Gastrocnemius medialis (tissue), 4 donors: ENCODE measurements at regions not wholly inside any gene's neighbourhood (a gene's known extent, or its start where the extent isn't known, plus 50 kb on each side); places are given as distances from the start of the nearest gene placed in this dataset.

Source experiments
- ATAC-seq, 2 donors: fragments of 150-250 bp; one replicate each; pipeline ENCODE4 v1.9.1; 2016
- DNase-seq, 2 donors: peaks; one replicate each; pipeline ENCODE4 v3.0.0-alpha.2; 2019
- H3K27ac ChIP-seq, 4 donors: fragments of 200-600 bp; sonication (generic); 1 replicate in 1 of 4; 2 replicates in 3 of 4; pipeline ENCODE4 v1.5.1; 2016 to 2018; ENCODE audit warnings: mild to moderate bottlenecking in 2 of 4, moderate library complexity in 1 of 4
- H3K27me3 ChIP-seq, 3 donors: fragments of 200-600 bp; sonication (generic) in 2 of 3; 1 replicate in 1 of 3; 2 replicates in 2 of 3; pipeline versions ENCODE4 v1.5.1 to v1.6.0; 2016 to 2019; ENCODE audit warnings: mild to moderate bottlenecking in 1 of 3, moderate library complexity in 1 of 3
- H3K36me3 ChIP-seq, 2 donors: fragments of 200-600 bp; sonication (generic) in 1 of 2; one replicate each; pipeline ENCODE4 v1.5.1; 2017 to 2018
- H3K4me1 ChIP-seq, 2 donors: fragments of 200-600 bp; sonication (generic) in 1 of 2; one replicate each; pipeline ENCODE4 v1.5.1; 2016 to 2017; ENCODE audit warnings: mild to moderate bottlenecking in 2 of 2
- H3K4me3 ChIP-seq, 4 donors: fragments of 200-600 bp; sonication (generic) in 3 of 4; 1 replicate in 1 of 4; 2 replicates in 3 of 4; pipeline ENCODE4 v1.5.1; 2016 to 2019; ENCODE audit warnings: mild to moderate bottlenecking in 2 of 4
- H3K9me3 ChIP-seq, 3 donors: fragments of 200-600 bp; sonication (generic) in 2 of 3; 1 replicate in 1 of 3; 2 replicates in 2 of 3; pipeline ENCODE4 v1.5.1; 2016 to 2019
- POLR2A ChIP-seq, 2 donors: fragments of 450-650 bp; IDR thresholded peaks; one replicate each; pipeline ENCODE4 v1.6.1; 2017; ENCODE audit warnings: antibody characterized with exemption in 2 of 2, mild to moderate bottlenecking in 2 of 2, moderate library complexity in 2 of 2
- in situ Hi-C, 4 donors: fragments of 200-750 bp; cut with MboI; loops; one replicate each; pipeline versions ENCODE4 v1.15.0 to v1.8.0; 2017; ENCODE audit warnings: low sequenced_read_pairs in 4 of 4
- intact Hi-C: fragments of 100-400 bp; cut with DNase I; formaldehyde crosslinking; loops from one replicate; pipeline ENCODE4 v1.15.1; 2023; ENCODE audit warnings: low total_unique reads
- TF ChIP-seq, protein P1 (sequence below), 5 experiments: fragments of 450-650 bp in 3 of 5; fragments of 200-600 bp in 2 of 5; sonication (generic) in 2 of 5; IDR thresholded peaks in 4 of 5; conservative IDR thresholded peaks in 1 of 5; 1 replicate in 4 of 5; 2 replicates in 1 of 5; pipeline ENCODE4 v1.5.1; 2016 to 2019; ENCODE audit warnings: antibody characterized with exemption in 5 of 5, mild to moderate bottlenecking in 3 of 5, moderate library complexity in 3 of 5

DNA sequence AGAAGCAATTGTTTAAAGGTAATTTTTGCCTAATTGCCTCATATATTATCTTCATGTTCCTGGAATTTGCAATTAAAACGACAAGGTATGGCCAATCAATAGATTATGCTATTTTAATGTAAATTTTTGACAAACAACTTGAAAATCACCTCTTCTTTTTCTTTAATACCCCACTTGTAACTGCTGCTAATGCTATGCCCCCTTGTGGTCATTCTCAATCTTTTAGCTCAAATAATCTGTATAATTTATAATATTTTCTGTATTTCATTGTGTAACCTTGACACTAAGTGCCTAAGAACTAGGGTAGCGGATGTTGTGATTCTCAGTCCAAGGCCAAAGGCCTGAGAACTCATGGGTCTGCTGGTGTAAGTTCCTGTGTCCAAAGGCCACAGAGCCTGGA, 831.7 kb upstream of the POU3F4 start:
- ATAC-seq, result no peak
- TF ChIP-seq, protein P1, sequence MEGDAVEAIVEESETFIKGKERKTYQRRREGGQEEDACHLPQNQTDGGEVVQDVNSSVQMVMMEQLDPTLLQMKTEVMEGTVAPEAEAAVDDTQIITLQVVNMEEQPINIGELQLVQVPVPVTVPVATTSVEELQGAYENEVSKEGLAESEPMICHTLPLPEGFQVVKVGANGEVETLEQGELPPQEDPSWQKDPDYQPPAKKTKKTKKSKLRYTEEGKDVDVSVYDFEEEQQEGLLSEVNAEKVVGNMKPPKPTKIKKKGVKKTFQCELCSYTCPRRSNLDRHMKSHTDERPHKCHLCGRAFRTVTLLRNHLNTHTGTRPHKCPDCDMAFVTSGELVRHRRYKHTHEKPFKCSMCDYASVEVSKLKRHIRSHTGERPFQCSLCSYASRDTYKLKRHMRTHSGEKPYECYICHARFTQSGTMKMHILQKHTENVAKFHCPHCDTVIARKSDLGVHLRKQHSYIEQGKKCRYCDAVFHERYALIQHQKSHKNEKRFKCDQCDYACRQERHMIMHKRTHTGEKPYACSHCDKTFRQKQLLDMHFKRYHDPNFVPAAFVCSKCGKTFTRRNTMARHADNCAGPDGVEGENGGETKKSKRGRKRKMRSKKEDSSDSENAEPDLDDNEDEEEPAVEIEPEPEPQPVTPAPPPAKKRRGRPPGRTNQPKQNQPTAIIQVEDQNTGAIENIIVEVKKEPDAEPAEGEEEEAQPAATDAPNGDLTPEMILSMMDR (IDR thresholded peaks at IDR 0.05 in 4 of 5, conservative IDR thresholded peaks at IDR 0.05 in 1 of 5), result no peak
- no peak for TF ChIP-seq POLR2A (IDR thresholded peaks at IDR 0.05)

DNA sequence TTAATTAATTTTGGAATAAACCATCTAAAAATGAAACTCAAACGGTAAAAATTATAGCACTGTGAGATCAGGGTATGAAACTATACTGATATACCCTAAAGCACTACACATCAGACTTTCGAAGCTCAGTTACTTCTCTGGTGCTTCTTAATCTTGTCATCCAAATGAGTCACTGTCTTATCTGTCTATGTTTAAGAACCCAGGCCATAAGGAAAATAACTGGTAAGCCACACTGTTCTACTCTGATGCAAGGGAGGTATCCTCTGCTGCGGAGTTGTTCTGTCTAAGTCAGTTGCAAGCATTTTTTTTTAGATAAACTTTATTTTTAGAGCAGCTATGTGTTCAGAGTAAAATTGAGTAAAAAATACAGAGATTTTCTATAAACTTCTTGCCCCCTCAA, 830.8 kb upstream of the POU3F4 start:
- in situ Hi-C loops (no loop called here), intact Hi-C loops (no loop called here)
- Histone ChIP-seq H3K36me3 (no peaks in the 10 kb centered on the region), H3K4me3 (no peak overlapping the region), H3K9me3 (no peaks in the 10 kb centered on the region), H3K27ac (no peak overlapping the region), H3K27me3 (no peaks in the 10 kb centered on the region), H3K4me1 (no peaks in the 10 kb centered on the region)
- no peak for TF ChIP-seq POLR2A (IDR thresholded peaks at IDR 0.05)
- TF ChIP-seq, protein P1 (IDR thresholded peaks at IDR 0.05 in 4 of 5, conservative IDR thresholded peaks at IDR 0.05 in 1 of 5), result no peak
- ATAC-seq (no peak), DNase-seq (no peak)

More for the DNA sequence above, 831.7 kb upstream of the POU3F4 start:
- Histone ChIP-seq H3K27ac (no peak overlapping the region), H3K9me3 (no peaks in the 10 kb centered on the region), H3K4me1 (no peaks in the 10 kb centered on the region), H3K36me3 (no peaks in the 10 kb centered on the region), H3K4me3 (no peak overlapping the region), H3K27me3 (no peaks in the 10 kb centered on the region)
- no peak for DNase-seq
- intact Hi-C loops (no loop called here), in situ Hi-C loops (no loop called here)

DNA sequence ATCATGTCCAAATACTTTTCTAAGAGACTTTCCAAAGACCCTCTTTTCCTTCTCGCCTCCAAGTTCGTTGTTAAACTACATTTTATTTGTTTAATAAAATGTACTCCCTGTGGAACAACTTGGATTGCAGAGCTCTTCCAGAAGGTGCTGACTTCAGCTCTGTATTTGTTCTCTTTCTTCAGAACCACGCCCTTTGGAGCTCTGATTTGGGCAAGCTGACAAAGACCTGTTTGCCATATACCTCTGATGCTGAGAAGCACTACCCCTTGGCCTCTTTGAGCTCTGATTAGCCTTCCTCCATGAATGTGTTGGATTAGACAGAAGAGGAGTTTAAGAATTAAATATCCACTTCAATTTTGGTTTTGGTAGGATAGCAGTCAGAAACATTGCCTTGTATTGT, 815.1 kb upstream of the POU3F4 start:
- DNase-seq (no peak), ATAC-seq (no peak)
- Histone ChIP-seq H3K36me3 (no peaks in the 10 kb centered on the region), H3K27me3 (no peaks in the 10 kb centered on the region), H3K27ac (no peak overlapping the region), H3K4me1 (no peaks in the 10 kb centered on the region), H3K4me3 (no peak overlapping the region), H3K9me3 (no peaks in the 10 kb centered on the region)
- intact Hi-C loops (no loop called here), in situ Hi-C loops (no loop called here)
- TF ChIP-seq, protein P1 (IDR thresholded peaks at IDR 0.05 in 4 of 5, conservative IDR thresholded peaks at IDR 0.05 in 1 of 5), result no peak
- no peak for TF ChIP-seq POLR2A (IDR thresholded peaks at IDR 0.05)

DNA sequence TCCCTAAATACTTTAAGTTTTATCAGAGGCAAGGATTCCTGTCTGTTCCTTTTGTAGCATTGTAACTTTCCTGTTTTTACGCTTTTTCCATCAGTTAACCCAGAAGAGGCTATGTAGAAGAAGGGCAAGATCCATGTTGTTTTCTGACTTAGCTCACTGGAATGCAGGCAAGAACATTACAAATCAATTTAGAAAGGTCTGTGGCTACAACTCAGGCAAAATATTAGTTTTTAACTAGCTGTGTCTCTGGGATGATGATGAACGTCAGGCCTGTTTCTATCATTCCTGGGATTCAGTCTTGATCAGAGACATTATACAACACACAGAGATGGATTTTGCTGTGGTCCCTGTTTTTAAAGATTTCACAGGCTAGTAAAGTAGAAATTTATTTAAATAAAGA, 813.0 kb upstream of the POU3F4 start:
- Histone ChIP-seq H3K4me1 (no peaks in the 10 kb centered on the region), H3K27ac (no peak overlapping the region), H3K36me3 (no peaks in the 10 kb centered on the region), H3K9me3 (no peaks in the 10 kb centered on the region), H3K27me3 (no peaks in the 10 kb centered on the region), H3K4me3 (no peak overlapping the region)
- DNase-seq, result no peak
- TF ChIP-seq, protein P1 (IDR thresholded peaks at IDR 0.05 in 4 of 5, conservative IDR thresholded peaks at IDR 0.05 in 1 of 5), result no peak
- no peak for TF ChIP-seq POLR2A (IDR thresholded peaks at IDR 0.05)
- ATAC-seq, result no peak
- in situ Hi-C loops, result no loop called here
- intact Hi-C loops, result no loop called here

DNA sequence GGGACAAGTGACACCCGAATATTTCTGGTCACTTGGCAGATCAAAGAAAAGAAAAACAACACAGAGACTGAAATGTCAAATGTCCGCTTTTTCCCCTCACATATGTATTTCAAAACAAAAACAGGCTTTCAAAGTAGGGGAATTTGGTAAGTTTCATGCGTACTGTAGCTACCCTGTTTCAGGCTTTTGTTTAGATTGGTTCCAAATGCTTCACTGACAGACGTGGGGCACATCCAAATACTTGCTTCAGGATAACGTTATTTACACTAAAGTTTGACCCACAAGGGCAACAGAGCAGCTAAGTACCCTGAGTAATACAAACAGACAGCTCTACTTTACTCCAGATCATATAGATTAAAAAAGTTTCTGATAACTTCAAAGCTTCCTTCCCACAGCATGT, 804.5 kb upstream of the POU3F4 start:
- no peaks in the 10 kb centered on the region for H3K9me3 ChIP-seq
- H3K36me3 ChIP-seq, result no peaks in the 10 kb centered on the region
- no peak overlapping the region for H3K4me3 ChIP-seq
- DNase-seq (no peak), ATAC-seq (no peak)
- intact Hi-C loops, result no loop called here
- no peak overlapping the region for H3K27ac ChIP-seq
- in situ Hi-C loops, result no loop called here
- H3K27me3 ChIP-seq, result no peaks in the 10 kb centered on the region
- no peaks in the 10 kb centered on the region for H3K4me1 ChIP-seq
- TF ChIP-seq, protein P1 (IDR thresholded peaks at IDR 0.05 in 4 of 5, conservative IDR thresholded peaks at IDR 0.05 in 1 of 5), result no peak
- TF ChIP-seq POLR2A (IDR thresholded peaks at IDR 0.05), result no peak
